Stimulated activated CD4-positive, alpha-beta T cell treated with anti-CD3 and anti-CD28 coated beads, Interleukin-4, amount 100 ng/mL, for 1 hour (primary cell): ENCODE measurements at regions not wholly inside any gene's neighbourhood (a gene's known extent, or its start where the extent isn't known, plus 50 kb on each side); places are given as distances from the start of the nearest gene placed in this dataset.
"Not testable (repeated sequence)": the region's sequence is repeated elsewhere in the genome, so short reads cannot be mapped to it uniquely, and the experiment has no call there.

Source experiments
- DNase-seq: peaks from one replicate; pipeline ENCODE4 v3.0.0-alpha.2; 2020

DNA sequence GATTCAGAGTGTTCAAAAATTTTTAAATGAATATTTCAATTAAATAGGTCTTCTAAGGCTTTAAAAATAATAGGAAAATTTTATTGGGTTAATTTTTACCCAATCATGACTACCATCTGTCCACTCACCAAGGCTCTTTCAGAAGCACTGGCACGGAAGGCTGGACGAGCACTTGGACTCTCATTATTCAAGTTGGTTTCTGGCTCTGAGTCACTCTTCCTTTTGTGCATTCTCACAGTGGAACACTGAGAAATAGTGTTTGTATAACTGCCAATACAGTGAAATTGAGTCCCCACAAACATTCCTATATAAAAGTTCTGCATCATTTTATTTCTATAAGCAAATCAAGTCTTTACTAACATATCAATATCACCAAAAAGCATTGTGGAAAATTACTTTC is 1149.0 kb downstream of the EFNA5 start:
- no peak for DNase-seq

DNA sequence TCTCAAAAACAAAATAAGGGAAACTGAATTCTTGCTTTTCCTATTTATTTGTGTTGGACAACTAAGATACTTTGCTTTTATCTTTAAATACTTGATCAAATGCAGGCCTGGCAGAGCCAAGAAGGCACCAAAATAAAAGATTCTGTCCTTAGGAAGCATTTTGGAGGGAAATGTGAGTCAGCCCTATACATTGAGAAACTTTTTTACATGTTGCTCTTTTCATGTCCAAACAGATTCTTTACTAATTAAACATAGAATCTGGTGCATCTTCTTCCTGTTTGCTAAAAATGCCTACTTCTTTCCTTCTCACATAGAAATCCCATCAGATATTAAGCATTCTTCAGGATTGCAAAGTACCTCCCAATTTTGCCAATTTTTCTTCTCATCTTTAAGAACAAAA is 1160.4 kb downstream of the EFNA5 start:
- no peak for DNase-seq

DNA sequence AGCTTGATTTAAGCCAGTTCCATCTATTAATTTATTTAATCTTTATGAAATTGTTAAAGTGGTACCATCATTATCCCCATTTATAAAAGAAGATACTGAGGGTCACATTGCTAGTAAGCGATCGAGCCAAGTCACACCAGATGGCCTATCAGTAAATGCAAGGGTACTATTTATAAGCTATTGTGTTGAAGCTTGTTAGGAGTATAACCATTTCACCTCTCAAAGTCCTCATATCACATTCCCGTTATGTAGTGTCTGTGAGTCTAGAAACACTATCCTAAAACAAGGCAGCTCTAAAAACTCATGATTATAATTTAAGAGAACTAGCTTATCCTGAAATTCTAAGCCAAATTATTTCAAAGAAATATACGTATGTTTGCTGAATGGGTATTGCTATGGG is 1161.8 kb downstream of the EFNA5 start:
- DNase-seq: no peak

DNA sequence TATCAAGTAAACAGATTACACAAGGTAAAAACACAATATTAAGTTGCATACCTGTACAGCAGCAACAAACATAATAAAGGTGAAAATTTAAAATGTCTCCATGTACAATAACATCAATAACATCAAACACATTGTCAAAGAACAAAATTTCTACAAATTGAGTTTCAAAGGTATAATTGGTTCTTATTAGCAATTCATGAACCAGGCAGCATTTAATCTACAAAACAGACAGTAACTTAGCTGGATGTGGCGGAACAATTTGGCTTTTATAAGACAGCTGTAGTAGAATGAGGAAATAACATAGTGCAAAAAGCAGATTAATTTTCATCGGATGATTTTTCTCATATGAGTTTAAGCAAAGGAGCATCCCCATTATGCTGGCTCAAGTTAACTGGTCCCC is 1176.8 kb downstream of the EFNA5 start:
- no peak for DNase-seq

DNA sequence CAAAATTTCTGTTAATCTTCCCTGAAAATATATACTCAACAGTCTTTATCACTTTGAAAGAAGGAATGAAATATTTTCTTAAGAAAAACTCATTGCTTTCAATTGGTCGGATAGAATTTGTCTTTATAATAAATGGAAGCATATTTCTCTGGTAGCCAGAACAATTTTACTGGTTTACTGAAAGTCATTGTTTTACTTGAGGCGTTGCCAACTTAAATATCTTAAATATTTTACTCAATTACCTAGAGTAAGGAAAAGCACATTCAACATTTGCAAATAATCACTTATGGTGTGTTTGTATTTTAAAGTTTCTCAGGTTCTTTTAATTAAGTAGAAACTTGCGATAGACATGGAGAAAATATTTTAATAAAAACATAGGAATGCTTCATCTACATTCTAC is 1181.7 kb downstream of the EFNA5 start:
- DNase-seq: no peak

DNA sequence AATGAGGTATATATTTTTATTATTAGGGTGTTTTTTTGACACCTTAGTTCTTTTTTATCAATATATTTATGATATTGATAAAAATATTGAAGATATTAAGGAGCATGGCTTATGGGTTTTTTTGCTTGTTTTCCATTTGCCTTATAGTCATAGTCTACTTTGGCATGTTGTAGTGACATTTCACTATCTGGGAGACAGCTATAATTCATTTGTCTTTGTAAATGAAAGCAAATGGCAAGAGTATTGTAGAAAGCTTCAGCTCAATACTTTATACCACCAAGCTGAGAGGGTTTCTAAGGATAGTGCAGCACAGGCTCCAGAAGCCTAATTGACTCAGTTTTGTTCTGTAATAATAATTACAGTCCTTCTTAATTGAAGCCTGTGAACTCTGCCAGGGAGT is 1182.3 kb downstream of the EFNA5 start:
- DNase-seq: no peak

DNA sequence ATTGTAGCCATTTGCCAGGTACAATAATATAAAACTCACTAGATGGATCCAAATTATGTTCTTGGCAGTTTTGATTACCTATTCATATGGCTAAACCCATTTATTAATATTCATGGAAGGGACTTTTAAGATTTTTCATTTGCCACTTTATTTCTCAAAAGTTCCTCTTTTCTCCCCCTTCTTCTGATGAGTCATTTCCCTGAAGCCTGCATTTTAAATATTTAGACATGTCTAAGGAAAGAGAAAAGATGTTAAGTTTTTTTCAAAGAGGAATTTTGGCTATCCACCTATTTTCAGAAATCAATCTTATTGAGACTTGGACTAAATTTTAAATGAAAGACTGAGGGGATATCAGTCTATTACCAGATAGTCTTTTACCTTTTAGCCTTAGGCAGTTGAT is 1189.4 kb downstream of the EFNA5 start:
- DNase-seq: no peak

DNA sequence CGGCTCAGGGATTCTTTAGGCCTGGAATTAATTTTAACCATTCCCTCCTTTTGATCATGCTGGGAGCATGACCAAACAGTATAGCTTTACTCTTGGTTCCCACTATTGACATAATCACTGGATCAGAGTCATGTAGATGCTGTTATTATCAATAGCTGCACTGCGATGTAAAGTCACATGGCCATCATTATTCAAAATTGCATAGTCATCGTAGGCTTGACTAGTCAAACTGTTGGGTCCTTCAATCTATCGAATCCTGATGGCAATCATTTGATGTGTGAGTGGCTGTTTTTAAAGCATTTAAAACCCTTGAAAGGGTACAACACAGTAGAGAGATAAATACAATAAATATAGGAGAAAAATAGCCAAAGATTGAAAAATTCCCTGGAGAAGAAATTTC is 1194.1 kb downstream of the EFNA5 start:
- no peak for DNase-seq

DNA sequence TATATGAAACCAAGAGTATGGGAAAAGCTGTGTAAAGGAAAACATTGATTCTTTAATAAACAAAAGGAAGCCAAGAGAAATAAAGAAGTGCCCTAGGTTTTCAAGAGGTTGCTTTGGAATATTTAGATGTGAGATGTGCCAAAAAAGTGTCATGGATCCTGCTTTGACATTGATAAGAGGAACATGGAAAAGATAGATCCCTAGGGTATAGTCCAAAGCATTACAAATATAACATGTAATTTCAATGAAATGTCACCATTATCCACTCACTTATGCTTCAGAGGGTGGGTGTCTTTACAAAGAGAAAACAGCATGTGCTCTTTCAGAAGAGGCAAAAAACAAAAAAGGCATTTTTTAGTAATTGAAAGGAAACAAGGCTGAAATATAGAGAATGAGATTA is 1196.7 kb downstream of the EFNA5 start:
- DNase-seq: no peak

DNA sequence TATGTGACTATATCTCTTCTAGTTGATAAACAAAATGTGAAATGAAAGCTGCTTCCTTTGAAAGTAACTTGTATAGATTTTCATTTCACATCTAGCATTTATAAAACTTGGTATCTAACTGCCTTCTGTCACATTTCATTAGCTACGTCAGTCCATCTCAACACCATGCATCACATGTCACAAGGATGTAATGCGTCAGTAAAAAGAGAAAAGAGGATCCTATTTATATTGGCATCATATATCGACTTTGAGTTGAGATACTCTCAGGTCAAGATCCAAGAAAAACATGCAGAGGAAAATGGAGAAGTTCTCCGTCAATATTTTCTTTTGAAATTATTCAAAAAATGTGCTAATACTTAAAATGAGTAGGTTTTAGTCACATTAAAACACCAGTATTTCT is 1211.2 kb downstream of the EFNA5 start:
- no peak for DNase-seq

DNA sequence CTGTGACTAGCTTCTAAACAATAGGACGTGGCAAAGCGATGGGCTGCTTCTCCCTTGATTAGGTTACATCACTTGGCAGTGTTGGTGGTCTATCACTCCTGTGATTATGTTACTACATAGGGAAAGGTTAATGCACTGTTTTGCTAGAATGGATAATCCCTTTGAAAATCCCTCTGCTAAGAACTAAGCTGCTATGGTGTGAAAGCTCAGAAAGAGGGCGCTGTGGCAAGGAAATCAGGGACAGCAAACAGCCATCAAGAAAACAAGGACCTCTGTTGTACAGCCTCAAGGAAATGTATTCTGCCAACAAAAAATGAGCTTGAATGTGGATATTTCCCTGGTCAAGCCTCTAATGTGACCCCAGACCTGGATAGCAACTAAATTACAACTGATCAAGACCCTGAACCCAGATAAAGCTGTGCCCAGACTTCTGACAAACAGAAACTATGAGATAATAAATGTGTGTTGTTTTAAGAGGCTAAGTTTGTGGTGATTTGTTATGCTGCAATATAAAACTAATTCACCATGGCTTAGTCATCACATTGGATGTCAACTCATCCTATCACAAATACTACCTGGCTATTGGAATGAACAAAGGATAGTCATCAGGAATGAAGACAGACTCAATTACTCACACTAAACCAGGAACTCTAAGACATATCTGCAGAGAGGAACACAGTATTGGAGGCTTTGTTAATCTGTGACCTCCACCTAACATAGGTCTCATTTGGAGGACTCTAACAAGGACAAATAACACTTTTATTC is 1215.9 kb downstream of the EFNA5 start:
- DNase-seq: no peak

DNA sequence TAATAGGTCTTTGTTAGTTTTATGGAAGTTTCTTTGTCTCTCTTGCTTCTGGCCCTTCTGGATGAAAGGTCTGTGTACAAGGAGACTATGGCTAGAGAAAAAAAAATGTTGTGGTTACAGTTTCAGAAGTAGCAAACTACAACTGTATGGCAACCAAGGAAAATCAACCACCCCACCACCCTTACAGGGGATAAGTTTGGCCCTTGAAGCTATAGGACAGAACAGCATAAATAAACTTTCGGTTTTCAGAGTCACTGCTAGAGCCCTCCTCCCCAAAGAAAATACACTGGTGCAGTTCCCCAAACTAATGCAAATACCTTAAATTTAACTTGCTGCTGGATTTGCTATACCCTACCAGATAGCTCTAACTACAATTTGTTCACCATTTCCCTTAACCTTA is 1216.7 kb downstream of the EFNA5 start:
- DNase-seq: no peak

DNA sequence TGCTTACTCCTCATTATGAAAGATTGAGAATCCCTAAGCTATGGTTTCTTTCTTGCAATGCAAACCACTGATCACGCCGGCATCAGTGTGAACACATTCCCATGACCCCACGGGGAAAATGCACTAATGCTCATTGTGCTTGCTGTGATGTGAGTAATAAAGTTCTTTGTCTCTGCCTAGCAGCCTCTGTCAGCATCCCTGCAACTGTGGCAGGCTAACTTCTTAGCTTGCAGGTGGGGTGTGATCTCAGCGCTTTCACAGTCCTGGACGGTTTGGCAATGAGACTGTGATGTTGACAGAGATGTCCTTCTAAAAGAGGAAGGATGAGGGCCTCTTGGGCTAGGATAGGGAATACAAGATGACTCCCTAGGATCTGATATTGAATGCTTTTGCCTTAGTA is 1218.7 kb downstream of the EFNA5 start:
- no peak for DNase-seq

DNA sequence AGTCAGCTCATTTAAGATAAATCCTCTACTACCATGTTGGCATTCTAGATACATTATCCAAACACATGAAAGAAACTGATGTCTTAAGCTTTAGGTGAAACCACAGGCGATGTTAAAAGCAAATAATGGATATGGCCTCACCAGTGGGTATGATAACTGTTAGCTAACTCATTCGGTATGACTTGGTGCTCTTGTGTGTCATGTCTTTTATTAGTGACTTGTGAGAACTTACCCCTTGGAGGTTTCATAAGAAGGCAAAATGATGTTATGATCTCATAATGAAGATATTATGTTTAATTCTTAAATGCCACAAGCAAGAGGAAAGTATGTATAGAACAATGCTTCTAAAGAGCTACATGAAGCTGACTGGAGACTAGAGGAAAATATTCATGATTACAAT is 1227.0 kb downstream of the EFNA5 start:
- no peak for DNase-seq

DNA sequence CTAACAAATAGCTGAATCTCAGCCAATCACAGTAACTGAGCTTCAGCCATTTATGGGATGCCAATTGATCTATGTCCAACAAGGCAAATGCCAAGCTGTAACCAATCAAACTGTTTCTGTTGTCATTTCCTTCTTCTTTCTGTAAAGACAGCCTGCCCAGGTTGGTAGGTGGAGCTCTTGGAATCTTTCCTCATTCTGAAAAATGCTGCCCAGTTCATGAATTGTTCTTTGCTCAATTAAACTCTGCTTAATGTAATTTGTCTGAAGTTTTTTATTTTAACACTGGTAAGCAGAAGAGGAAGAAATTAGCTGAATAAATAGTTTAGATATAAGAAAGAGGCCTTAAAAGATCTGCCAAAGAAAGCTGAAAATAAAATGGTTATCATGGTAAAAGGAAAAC is 1235.6 kb downstream of the EFNA5 start:
- DNase-seq: no peak

DNA sequence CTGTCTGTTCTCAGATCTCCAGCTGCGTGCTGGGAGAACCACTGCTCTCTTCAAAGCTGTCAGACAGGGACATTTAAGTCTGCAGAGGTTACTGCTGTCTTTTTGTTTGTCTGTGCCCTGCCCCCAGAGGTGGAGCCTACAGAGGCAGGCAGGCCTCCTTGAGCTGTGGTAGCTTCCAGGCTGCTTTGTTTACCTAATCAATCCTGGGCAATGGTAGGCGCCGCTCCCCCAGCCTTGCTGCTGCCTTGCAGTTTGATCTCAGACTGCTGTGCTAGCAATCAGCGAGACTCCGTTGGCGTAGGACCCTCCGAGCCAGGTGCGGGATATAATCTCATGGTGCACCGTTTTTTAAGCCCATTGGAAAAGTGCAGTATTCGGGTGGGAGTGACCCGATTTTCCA is 1240.0 kb downstream of the EFNA5 start:
- not testable (repeated sequence) for DNase-seq

DNA sequence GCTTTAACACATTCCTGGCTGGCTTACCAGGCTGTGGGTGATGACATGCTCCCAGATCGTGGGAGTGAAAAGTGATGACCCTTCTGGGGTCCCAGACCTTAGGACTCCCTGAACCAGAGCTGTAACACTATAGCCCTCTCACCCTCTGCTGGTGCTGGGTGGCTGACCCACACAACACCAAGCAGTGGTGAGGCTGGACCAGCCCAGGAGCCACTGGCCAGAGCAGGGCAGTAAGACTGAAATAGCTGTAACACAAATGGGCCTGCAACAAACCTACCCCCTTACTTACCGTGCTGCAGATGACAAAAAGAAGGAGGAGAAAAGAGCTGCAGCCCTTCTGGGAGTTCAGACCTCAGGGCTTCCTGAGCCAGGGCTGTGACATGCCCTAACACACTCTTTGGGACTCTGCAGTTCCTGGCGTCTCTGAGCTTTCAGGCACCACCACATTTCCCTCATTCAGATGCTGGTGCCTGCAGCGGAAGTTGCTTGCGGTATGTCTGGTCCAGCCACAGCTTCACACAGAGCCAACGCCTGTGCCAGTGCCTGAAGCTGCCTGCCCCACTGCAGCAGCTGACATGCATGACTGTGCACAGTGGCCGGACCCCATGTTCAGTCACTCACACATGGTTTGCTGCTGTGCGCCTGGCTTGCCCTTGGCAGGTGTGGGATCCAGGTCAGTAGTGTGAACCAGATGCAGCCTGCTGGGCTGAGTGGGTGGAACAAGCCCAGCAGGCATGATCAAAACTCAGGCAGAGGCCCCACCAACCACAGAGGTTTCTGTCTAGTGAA is 1247.4 kb downstream of the EFNA5 start:
- DNase-seq: no peak

DNA sequence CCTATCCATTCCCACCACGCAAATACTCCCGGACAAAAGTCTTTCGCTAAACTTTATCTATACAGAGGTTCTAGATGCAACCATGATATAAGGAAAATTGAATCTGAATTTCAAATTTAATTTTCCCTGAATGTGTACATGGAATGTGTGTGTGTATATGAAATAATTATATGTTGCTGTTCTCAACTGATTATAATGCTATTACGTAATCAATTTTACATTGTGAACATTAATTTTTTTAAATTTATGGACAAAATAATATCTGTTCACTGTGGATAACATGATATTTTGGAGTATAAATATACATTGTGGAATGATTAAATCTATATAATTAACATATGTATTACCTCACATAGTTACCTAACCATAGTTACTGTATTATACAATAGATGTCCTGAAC is 1250.6 kb downstream of the EFNA5 start:
- DNase-seq: no peak

DNA sequence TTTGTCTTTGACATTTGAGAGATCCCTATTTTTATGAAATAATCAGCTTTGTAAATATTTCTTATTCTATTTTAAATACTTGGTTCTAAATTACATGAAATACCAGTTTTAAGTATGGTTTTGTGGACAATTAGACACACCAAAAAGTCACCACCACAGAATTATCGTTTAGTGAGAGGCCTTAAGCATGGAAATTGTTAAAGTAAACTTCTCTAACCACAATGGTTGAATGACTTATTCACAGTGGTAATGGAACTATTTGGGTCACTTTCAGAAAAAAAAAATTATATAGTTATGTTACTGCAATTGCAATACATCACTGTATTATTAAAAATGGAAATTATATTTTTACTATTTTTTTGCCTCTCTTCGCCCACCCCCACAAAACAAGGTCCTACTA is 1252.5 kb downstream of the EFNA5 start:
- DNase-seq: no peak

DNA sequence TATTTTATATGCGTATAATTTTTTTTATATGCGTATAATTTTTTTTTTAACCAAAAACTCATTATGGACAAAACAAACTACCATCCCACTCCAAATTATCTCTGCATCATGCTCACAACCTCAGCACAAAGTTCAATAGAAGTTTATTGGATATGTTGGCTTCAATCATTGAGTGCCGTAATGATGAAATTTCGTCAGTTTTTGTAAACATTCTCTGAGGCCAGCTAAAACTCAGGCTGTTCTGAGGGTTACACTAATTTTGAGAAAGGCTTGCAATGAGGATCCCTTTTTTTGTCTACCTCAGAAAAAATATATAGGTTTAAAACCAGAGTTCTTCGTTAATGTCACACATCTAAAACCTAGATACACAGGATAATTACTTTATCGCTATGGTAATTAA is 1253.2 kb downstream of the EFNA5 start:
- DNase-seq: no peak

DNA sequence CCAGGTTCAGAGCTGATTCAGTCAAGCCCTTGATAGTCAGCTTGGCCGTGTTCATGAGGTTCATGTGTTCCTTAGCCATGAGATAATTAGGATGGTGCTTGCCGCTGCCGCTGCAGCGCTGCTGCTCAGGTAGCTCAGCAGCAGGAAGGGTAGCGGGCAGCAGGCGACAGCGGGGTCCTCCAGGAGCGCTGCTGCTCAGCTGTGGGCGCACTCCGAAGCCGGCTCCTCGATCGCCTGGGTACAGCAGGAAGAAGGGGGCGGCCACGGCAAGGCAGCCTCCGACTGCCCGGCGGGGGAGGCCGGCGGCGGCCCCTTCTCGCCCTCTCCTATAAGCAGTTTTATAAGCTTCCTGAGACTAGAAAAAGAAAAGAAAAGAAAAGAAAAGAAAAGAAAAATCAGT is 1253.6 kb downstream of the EFNA5 start:
- no peak for DNase-seq

DNA sequence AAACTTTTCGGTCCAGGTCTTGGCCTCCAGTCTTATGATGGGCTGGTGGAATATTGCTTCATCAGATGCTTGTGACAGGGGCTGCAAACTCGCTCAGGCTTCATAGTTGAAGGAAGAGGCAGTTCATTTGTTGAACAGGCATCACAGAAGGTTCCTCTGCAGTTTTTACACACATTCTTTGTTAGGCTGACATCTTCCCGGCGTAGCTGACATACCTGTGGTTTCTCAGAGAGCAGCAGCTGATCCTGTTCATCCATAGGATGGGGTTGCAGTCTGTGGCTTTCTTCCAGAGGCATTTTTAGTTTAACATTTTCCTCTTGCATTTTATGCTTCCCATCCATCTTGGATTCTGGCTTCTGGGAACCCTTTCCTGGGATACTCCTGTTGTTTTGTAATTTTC is 1255.2 kb downstream of the EFNA5 start:
- DNase-seq: no peak

DNA sequence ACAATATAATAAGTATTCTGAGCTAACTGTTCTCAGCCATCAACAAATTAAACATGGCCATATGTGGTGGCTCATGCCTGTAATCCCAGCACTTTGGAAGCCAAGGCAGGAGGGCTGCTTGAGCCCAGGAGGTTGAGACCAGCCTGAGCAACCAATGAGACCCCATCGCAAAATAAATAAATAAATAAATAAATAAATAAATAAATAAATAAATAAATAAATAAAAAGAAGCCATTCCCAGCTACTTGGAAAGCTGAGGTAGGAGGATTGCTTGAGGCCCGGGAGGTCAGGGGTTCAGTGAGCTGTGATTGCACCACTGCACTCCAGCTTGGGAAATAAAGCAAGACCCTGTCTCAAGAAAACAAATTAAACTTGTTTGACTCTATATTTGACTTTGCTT is 1256.4 kb downstream of the EFNA5 start:
- DNase-seq: no peak

DNA sequence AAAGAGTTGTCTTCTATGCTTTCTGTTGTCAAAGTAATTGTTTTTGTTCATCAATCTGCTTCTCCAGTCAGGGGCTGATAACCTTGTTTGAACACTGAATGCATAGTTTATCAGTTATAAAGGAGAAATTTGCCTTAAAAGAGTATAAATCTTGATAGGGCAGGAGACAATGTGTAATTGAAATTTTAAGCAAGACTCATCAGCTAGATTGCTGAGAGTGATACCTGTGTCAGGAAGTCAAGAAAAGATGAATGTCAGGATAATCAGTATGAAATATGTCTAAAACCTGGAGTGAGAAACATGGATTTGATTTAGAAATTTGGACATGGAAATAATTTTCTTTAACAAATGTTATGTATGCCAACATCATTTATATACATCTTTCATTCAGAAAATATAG is 1258.1 kb downstream of the EFNA5 start:
- no peak for DNase-seq

DNA sequence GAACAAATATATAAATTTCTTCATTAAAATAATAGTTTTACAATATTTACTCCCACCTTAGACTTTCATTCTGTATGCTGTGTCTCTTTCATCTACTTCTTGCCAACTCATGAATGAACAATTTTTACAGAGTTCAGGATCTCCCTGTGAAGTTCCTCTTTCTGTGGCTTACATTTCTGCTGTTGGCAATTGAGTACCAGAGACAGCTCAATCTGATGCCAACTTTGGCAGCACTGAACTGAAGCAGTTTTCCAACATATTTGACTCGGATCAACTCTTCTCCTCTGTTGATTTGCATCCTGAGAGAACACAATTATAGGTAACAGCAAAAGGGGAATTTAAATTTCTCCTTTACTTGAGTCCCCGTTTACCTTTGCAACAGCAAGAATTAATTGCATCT is 1262.2 kb downstream of the EFNA5 start:
- no peak for DNase-seq
